Endothelial cell of umbilical vein (primary cell): ENCODE measurements at regions not wholly inside any gene's neighbourhood (a gene's known extent, or its start where the extent isn't known, plus 50 kb on each side); places are given as distances from the start of the nearest gene placed in this dataset.

Source experiments
- BruUV-seq: library from RNA; stranded (reverse); fragments of 400-500 nt; replicated peaks from 2 replicates; lab custom pipeline; 2021; lab: Mats Ljungman, UMichigan
- CTCF ChIA-PET: fragments of 300-600, 350-600 bp; sonication (Branson Sonifier 250); formaldehyde crosslinking; loops from one replicate; lab custom pipeline; 2021; ENCODE audit warnings: antibody characterized with exemption, inconsistent platforms; lab: Charles Lee
- POLR2A ChIA-PET: fragments of 300-600, 350-600 bp; sonication (Branson Sonifier 250); formaldehyde crosslinking; loops from one replicate; lab custom pipeline; 2021; ENCODE audit warnings: antibody characterized with exemption, inconsistent platforms; lab: Charles Lee
- DNase-seq: peaks from one replicate; pipeline ENCODE4 v3.0.0-alpha.2; 2011; ENCODE audit warnings: low read depth, low spot score
- FAIRE-seq: peaks from 2 replicates; lab custom pipeline; 2011; peaks lifted over from hg19 to GRCh38; lab: Jason Lieb, UNC
- H2AFZ ChIP-seq: 2 replicates; pipeline ENCODE4 v1.6.0; 2012; ENCODE audit warnings: low read depth, low read length, control low read depth, inconsistent platforms
- H3K27ac ChIP-seq: 2 replicates; pipeline ENCODE4 v1.5.1; 2011; ENCODE audit warnings: low read depth, mild to moderate bottlenecking, control low read depth, low read length, moderate library complexity; ENCODE audit not compliant: insufficient read depth
- H3K27me3 ChIP-seq, 2 experiments: 2 replicates each; pipeline versions ENCODE4 v1.6.0 to v1.6.1; 2011; ENCODE audit warnings: low read length in 2 of 2, mixed read lengths in 1 of 2; ENCODE audit not compliant: control insufficient read depth in 2 of 2, insufficient read depth in 2 of 2
- H3K36me3 ChIP-seq, 2 experiments: 2 replicates in 1 of 2; 3 replicates in 1 of 2; pipeline ENCODE4 v1.5.1; 2011; ENCODE audit warnings: low read length in 2 of 2, mild to moderate bottlenecking in 1 of 2, moderate library complexity in 1 of 2; ENCODE audit not compliant: control insufficient read depth in 2 of 2, insufficient read depth in 2 of 2; ENCODE audit errors: extremely low read depth in 1 of 2
- H3K4me1 ChIP-seq: 3 replicates; pipeline ENCODE4 v1.5.1; 2011; ENCODE audit warnings: mild to moderate bottlenecking, low read length; ENCODE audit not compliant: control insufficient read depth, insufficient read depth; ENCODE audit errors: extremely low read depth
- H3K4me2 ChIP-seq: 2 replicates; pipeline ENCODE4 v1.6.1; 2011; ENCODE audit warnings: low read length, control low read depth, mixed read lengths; ENCODE audit not compliant: insufficient read depth
- H3K4me3 ChIP-seq, 3 experiments: fragments of 200-600 bp in 1 of 3; sonication (generic), shearing (Covaris generic) in 1 of 3; replicated peaks in 1 of 3; 2 replicates each; pipeline ENCODE4 v1.5.1; 2011 to 2016; ENCODE audit warnings: control low read depth in 3 of 3, low read length in 3 of 3, mild to moderate bottlenecking in 2 of 3, inconsistent platforms in 1 of 3, low read depth in 1 of 3, moderate library complexity in 1 of 3; ENCODE audit not compliant: insufficient read depth in 1 of 3
- H3K79me2 ChIP-seq: 2 replicates; pipeline ENCODE4 v1.6.0; 2012; ENCODE audit warnings: low read length, inconsistent platforms; ENCODE audit not compliant: control insufficient read depth, insufficient read depth
- H3K9ac ChIP-seq: replicated peaks from 2 replicates; pipeline ENCODE3; 2011; ENCODE audit warnings: low read length, control low read depth; ENCODE audit not compliant: insufficient read depth; ENCODE audit errors: extremely low read depth
- H3K9me1 ChIP-seq: replicated peaks from 3 replicates; pipeline ENCODE4 v1.6.0; 2011; ENCODE audit warnings: mild to moderate bottlenecking, low read length; ENCODE audit not compliant: control insufficient read depth, insufficient read depth; ENCODE audit errors: extremely low read depth
- H3K9me3 ChIP-seq: replicated peaks from 2 replicates; pipeline ENCODE4 v1.5.1; 2012; ENCODE audit warnings: low read length, inconsistent platforms; ENCODE audit not compliant: control insufficient read depth, insufficient read depth
- H4K20me1 ChIP-seq: replicated peaks from 2 replicates; pipeline ENCODE3; 2011; ENCODE audit warnings: mild to moderate bottlenecking, low read length; ENCODE audit not compliant: control insufficient read depth, insufficient read depth; ENCODE audit errors: extremely low read depth
- EZH2 ChIP-seq: IDR thresholded peaks from 2 replicates; pipeline ENCODE4 v1.6.1; 2012; ENCODE audit warnings: borderline replicate concordance, low read depth, mild to moderate bottlenecking, moderate library complexity, low read length, inconsistent platforms; ENCODE audit not compliant: severe bottlenecking
- FOS ChIP-seq: IDR thresholded peaks from 2 replicates; pipeline ENCODE4 v1.6.1; 2011; ENCODE audit warnings: mild to moderate bottlenecking, low read length, moderate library complexity, borderline replicate concordance; ENCODE audit not compliant: insufficient read depth
- GATA2 ChIP-seq: IDR thresholded peaks from 2 replicates; pipeline ENCODE4 v1.7.0; 2011; ENCODE audit warnings: low read depth, mild to moderate bottlenecking, moderate library complexity, mixed read lengths, low read length; ENCODE audit not compliant: insufficient read length, insufficient read depth
- MAX ChIP-seq: IDR thresholded peaks from 2 replicates; pipeline ENCODE4 v1.6.1; 2011; ENCODE audit not compliant: insufficient read depth, insufficient read length
- MYC ChIP-seq: IDR thresholded peaks from one replicate; pipeline ENCODE4 v1.6.1; 2011; ENCODE audit warnings: mild to moderate bottlenecking, low read depth, low read length
- POLR2A ChIP-seq: IDR thresholded peaks from 2 replicates; pipeline ENCODE4 v1.6.1; 2012; ENCODE audit warnings: low read depth, mild to moderate bottlenecking, control low read depth, low read length
- dilution Hi-C: fragments of 300-500 bp; cut with MboI; formaldehyde crosslinking; loops from one replicate; pipeline ENCODE4 v1.15.0; 2019; ENCODE audit warnings: low sequenced_read_pairs; ENCODE audit not compliant: extremely low pct_ligation_motif_present
- intact Hi-C: fragments of 100-400 bp; cut with micrococcal nuclease; formaldehyde crosslinking; loops from one replicate; pipeline ENCODE4 v1.10.0; 2022

- Histone ChIP-seq H3K9me1 (no peaks in the 10 kb centered on the region), H3K79me2 (no peaks in the 10 kb centered on the region), H3K4me2 (no peak overlapping the region), H3K9me3 (no peaks in the 10 kb centered on the region), H2AFZ (no peak overlapping the region), H3K9ac (no peak overlapping the region), H3K4me1 (no peaks in the 10 kb centered on the region), H3K4me3 (no peak overlapping the region), H4K20me1 (no peaks in the 10 kb centered on the region), H3K36me3 (no peaks in the 10 kb centered on the region), H3K27me3 (no peaks in the 10 kb centered on the region), H3K27ac (no peak overlapping the region)
- intact Hi-C loops (no loop called here), dilution Hi-C loops (no loop called here)
- FAIRE-seq: no peak
- DNase-seq: no peak
- no TSS peak for BruUV-seq
- CTCF ChIA-PET: interaction anchor here (0.6 kb wide), 1 partner anchor 37 kb away, joined by 3 read pairs; no protein-coding TSS in a partner anchor
- TF ChIP-seq EZH2: no peak
- no peak for TF ChIP-seq POLR2A
- no peak for TF ChIP-seq FOS
- no peak for TF ChIP-seq MYC
- no peak for TF ChIP-seq GATA2
- no peak for TF ChIP-seq MAX
- POLR2A ChIA-PET: no interaction called here
Observed at GRCh38 chr5:84729326-84729725, 344.6 kb upstream of the EDIL3 start.

GRCh38 chr5:84727708-84728107 lies 343.0 kb upstream of the EDIL3 start:
- no peak for FAIRE-seq
- no TSS peak for BruUV-seq
- Histone ChIP-seq H3K79me2 (no peaks in the 10 kb centered on the region), H3K9ac (no peak overlapping the region), H3K27ac (no peak overlapping the region), H2AFZ (no peak overlapping the region), H3K9me3 (no peaks in the 10 kb centered on the region), H3K4me2 (no peak overlapping the region), H3K9me1 (no peaks in the 10 kb centered on the region), H3K27me3 (no peaks in the 10 kb centered on the region), H3K4me1 (no peaks in the 10 kb centered on the region), H3K36me3 (no peaks in the 10 kb centered on the region), H3K4me3 (no peak overlapping the region), H4K20me1 (no peaks in the 10 kb centered on the region)
- dilution Hi-C loops: no loop called here
- DNase-seq: no peak
- ChIA-PET CTCF (no interaction called here), POLR2A (no interaction called here)
- TF ChIP-seq POLR2A: no peak
- intact Hi-C loops: no loop called here
